H9 (cell line): ENCODE measurements at regions not wholly inside any gene's neighbourhood (a gene's known extent, or its start where the extent isn't known, plus 50 kb on each side); places are given as distances from the start of the nearest gene placed in this dataset.

Experiments
- DNase-seq: peaks from one replicate; pipeline ENCODE4 v3.0.0-alpha.2; 2017
- H2AFZ ChIP-seq: one replicate; pipeline ENCODE4 v1.6.1; 2013; ENCODE audit warnings: mild to moderate bottlenecking, low read length, control low read depth, moderate library complexity
- H2AK5ac ChIP-seq: 2 replicates; pipeline ENCODE4 v1.6.1; 2013; ENCODE audit warnings: low read length, control low read depth, mixed read lengths; ENCODE audit not compliant: insufficient read length
- H2BK120ac ChIP-seq: one replicate; pipeline ENCODE4 v1.6.1; 2013; ENCODE audit warnings: low read depth, mild to moderate bottlenecking, low read length, control low read depth, inconsistent platforms; ENCODE audit not compliant: poor library complexity, severe bottlenecking
- H2BK12ac ChIP-seq: 2 replicates; pipeline ENCODE4 v1.6.1; 2013; ENCODE audit warnings: low read length, control low read depth, mixed read lengths, low read depth; ENCODE audit not compliant: insufficient read length
- H2BK15ac ChIP-seq: 2 replicates; pipeline ENCODE4 v1.6.1; 2013; ENCODE audit warnings: low read depth, low read length, control low read depth
- H2BK20ac ChIP-seq: one replicate; pipeline ENCODE4 v1.6.1; 2013; ENCODE audit warnings: low read depth, mild to moderate bottlenecking, low read length, control low read depth, inconsistent platforms; ENCODE audit not compliant: poor library complexity, severe bottlenecking
- H2BK5ac ChIP-seq: 2 replicates; pipeline ENCODE4 v1.6.1; 2013; ENCODE audit warnings: low read length, control low read depth, mixed read lengths; ENCODE audit not compliant: insufficient read length
- H3K14ac ChIP-seq: 2 replicates; pipeline ENCODE4 v1.6.1; 2013; ENCODE audit warnings: low read length, control low read depth; ENCODE audit not compliant: insufficient read depth
- H3K18ac ChIP-seq: 2 replicates; pipeline ENCODE4 v1.6.1; 2013; ENCODE audit warnings: low read depth, mild to moderate bottlenecking, mixed read lengths, low read length, control low read depth; ENCODE audit not compliant: insufficient read length
- H3K23ac ChIP-seq: 2 replicates; pipeline ENCODE4 v1.6.1; 2013; ENCODE audit warnings: low read length, control low read depth, mixed read lengths, low read depth; ENCODE audit not compliant: insufficient read length
- H3K23me2 ChIP-seq: 2 replicates; pipeline ENCODE4 v1.6.1; 2013; ENCODE audit warnings: low read depth, mild to moderate bottlenecking, mixed read lengths, low read length, control low read depth; ENCODE audit not compliant: insufficient read length, poor library complexity, severe bottlenecking
- H3K27ac ChIP-seq: 2 replicates; pipeline ENCODE4 v1.5.1; 2013; ENCODE audit warnings: low read length, control low read depth, mixed read lengths, low read depth; ENCODE audit not compliant: insufficient read length
- H3K27me3 ChIP-seq: 2 replicates; pipeline ENCODE4 v1.6.1; 2013; ENCODE audit warnings: low read length, control low read depth, inconsistent platforms; ENCODE audit not compliant: insufficient read depth
- H3K4ac ChIP-seq: 2 replicates; pipeline ENCODE4 v1.6.1; 2013; ENCODE audit warnings: low read depth, mild to moderate bottlenecking, control low read depth, inconsistent platforms, low read length, moderate library complexity
- H3K4me1 ChIP-seq: 2 replicates; pipeline ENCODE4 v1.6.1; 2013; ENCODE audit warnings: low read length, control low read depth, inconsistent platforms; ENCODE audit not compliant: insufficient read depth
- H3K4me2 ChIP-seq: 2 replicates; pipeline ENCODE4 v1.6.1; 2013; ENCODE audit warnings: low read length, control low read depth, mixed read lengths; ENCODE audit not compliant: insufficient read length, insufficient read depth
- H3K56ac ChIP-seq: 2 replicates; pipeline ENCODE4 v1.6.1; 2013; ENCODE audit warnings: low read depth, mild to moderate bottlenecking, mixed read lengths, low read length, control low read depth; ENCODE audit not compliant: insufficient read length
- H3K79me1 ChIP-seq: 2 replicates; pipeline ENCODE4 v1.6.1; 2013; ENCODE audit warnings: low read depth, mild to moderate bottlenecking, moderate library complexity, low read length, control low read depth, inconsistent platforms; ENCODE audit not compliant: insufficient read depth, poor library complexity, severe bottlenecking
- H3K79me2 ChIP-seq: 2 replicates; pipeline ENCODE4 v1.6.1; 2013; ENCODE audit warnings: low read length, control low read depth, inconsistent platforms; ENCODE audit not compliant: insufficient read depth
- H3K9ac ChIP-seq: 2 replicates; pipeline ENCODE4 v1.6.1; 2013; ENCODE audit warnings: low read length, control low read depth, mixed read lengths; ENCODE audit not compliant: insufficient read length; ENCODE audit errors: extremely low read depth
- H3K9me3 ChIP-seq: one replicate; pipeline ENCODE4 v1.6.1; 2013; ENCODE audit warnings: low read depth, low read length, inconsistent platforms; ENCODE audit not compliant: control insufficient read depth
- H3T11ph ChIP-seq: one replicate; pipeline ENCODE4 v1.6.1; 2013; ENCODE audit warnings: mild to moderate bottlenecking, low read length, control low read depth, inconsistent platforms
- H4K20me1 ChIP-seq: one replicate; pipeline ENCODE4 v1.6.1; 2013; ENCODE audit not compliant: control insufficient read depth, insufficient read length, insufficient read depth
- H4K5ac ChIP-seq: 2 replicates; pipeline ENCODE4 v1.6.1; 2013; ENCODE audit warnings: low read depth, mild to moderate bottlenecking, mixed read lengths, low read length, control low read depth; ENCODE audit not compliant: insufficient read length
- H4K8ac ChIP-seq: replicated peaks from 2 replicates; pipeline ENCODE4 v1.6.1; 2013; ENCODE audit warnings: low read length, control low read depth, mixed read lengths, low read depth; ENCODE audit not compliant: insufficient read length
- H4K91ac ChIP-seq: 2 replicates; pipeline ENCODE4 v1.6.1; 2013; ENCODE audit warnings: low read depth, mild to moderate bottlenecking, moderate library complexity, mixed read lengths, low read length, control low read depth; ENCODE audit not compliant: insufficient read length
- H3K27ac Mint-ChIP-seq, 3 experiments: 2 replicates in 2 of 3; 3 replicates in 1 of 3; pipeline ENCODE4 v1.8.0; 2020 to 2021; ENCODE audit warnings: mixed read lengths in 3 of 3, mild to moderate bottlenecking in 1 of 3, moderate library complexity in 1 of 3
- H3K27me3 Mint-ChIP-seq: 2 replicates; pipeline ENCODE4 v1.8.0; 2021; ENCODE audit warnings: low read depth, mild to moderate bottlenecking, moderate library complexity, mixed read lengths
- H3K36me3 Mint-ChIP-seq, 3 experiments: 2 replicates in 2 of 3; 3 replicates in 1 of 3; pipeline ENCODE4 v1.8.0; 2020 to 2021; ENCODE audit warnings: low read depth in 3 of 3, mixed read lengths in 3 of 3; ENCODE audit not compliant: insufficient read depth in 1 of 3
- H3K4me1 Mint-ChIP-seq, 2 experiments: 2 replicates each; pipeline ENCODE4 v1.8.0; 2020; ENCODE audit warnings: mixed read lengths in 2 of 2
- H3K4me3 Mint-ChIP-seq, 2 experiments: 2 replicates in 1 of 2; 3 replicates in 1 of 2; pipeline ENCODE4 v1.8.0; 2020 to 2021; ENCODE audit warnings: mild to moderate bottlenecking in 2 of 2, mixed read lengths in 2 of 2, moderate library complexity in 1 of 2
- H3K9me3 Mint-ChIP-seq, 2 experiments: 2 replicates in 1 of 2; 3 replicates in 1 of 2; pipeline ENCODE4 v1.8.0; 2020; ENCODE audit warnings: mild to moderate bottlenecking in 2 of 2, mixed read lengths in 2 of 2, moderate library complexity in 1 of 2
- WGBS: extraction: QIAGEN DNeasy Blood & Tissue Kit; methylation state at CpG from one replicate; pipeline ENCODE4 v1.1.7; 2013; ENCODE audit warnings: missing lambda C conversion rate, low lambda C conversion rate, mixed read lengths; ENCODE audit not compliant: insufficient read length; ENCODE audit errors: extremely low coverage; 5-methylcytosine and 5-hydroxymethylcytosine counted together
- TF ChIP-seq, protein P1 (sequence below): fragments of 200-600 bp; sonication (generic); conservative IDR thresholded peaks from 3 replicates; pipeline ENCODE4 v1.8.0; 2021; ENCODE audit warnings: antibody characterized with exemption, mild to moderate bottlenecking

DNA sequence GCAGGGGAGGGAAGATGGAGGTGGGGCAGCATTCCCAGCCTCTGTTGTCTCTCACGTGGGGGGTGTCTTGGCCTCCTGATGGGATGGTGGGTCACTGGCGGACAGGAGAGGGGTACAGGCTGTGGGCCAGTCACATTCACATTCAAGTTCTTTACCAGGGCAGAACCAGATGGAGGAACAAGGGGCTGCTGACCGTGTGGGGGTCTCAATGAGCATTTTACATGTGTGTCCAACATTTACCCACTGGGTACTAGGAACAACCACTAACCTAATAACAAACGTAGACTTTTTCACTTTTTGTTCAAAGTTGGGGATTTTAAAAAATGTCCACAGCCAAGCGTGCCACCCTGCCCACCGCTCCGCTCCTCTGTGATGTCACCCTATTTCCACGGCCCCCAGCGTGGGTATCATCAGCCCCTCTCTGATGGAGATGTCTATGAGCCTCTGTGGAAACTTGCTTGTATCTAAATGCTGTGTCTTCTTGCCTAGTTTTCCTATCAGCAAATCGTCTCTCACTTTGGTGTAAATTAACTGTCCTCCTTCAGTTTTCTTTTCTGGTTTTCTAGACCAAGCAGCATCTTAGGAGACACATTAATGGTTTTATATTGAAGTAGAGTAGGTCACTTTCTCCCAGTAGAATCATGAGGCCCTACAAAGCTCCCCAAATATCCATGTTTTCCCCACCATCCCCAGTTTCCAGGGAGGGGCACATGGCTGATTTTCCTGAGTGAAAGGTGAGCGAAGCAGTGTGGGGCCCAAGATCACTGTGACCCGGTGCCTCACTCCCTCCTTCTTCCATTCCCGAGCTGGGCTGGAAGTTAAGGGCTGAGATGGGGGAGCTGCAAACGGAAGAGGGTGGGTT is 936.7 kb downstream of the BRD1 start:
- H3K79me1 ChIP-seq: no peaks in the 10 kb centered on the region
- no peak overlapping the region for H3K18ac ChIP-seq
- H2BK120ac ChIP-seq: no peak overlapping the region
- Mint-ChIP-seq H3K36me3 (peaks cover 0 to 2% (median 0%) of the 10 kb centered on the region in 3 experiments; a peak in 1 of 7 replicates), H3K4me1 (no peaks in the 10 kb centered on the region), H3K27ac (no peak overlapping the region), H3K9me3 (no peaks in the 10 kb centered on the region), H3K4me3 (no peak overlapping the region), H3K27me3 (peaks cover 40% of the 10 kb centered on the region)
- H3K23me2 ChIP-seq: no peaks in the 10 kb centered on the region
- no peak overlapping the region for H4K5ac ChIP-seq
- H2BK12ac ChIP-seq: no peak overlapping the region
- H2AK5ac ChIP-seq: no peak overlapping the region
- no peak overlapping the region for H3K4ac ChIP-seq
- H4K8ac ChIP-seq: no peak overlapping the region
- no peak overlapping the region for H3K4me2 ChIP-seq
- H3K9me3 ChIP-seq: no peaks in the 10 kb centered on the region
- H2BK20ac ChIP-seq: no peak overlapping the region
- H3K9ac ChIP-seq: no peak overlapping the region
- H3K79me2 ChIP-seq: no peaks in the 10 kb centered on the region
- no peak for DNase-seq
- no peak overlapping the region for H3K14ac ChIP-seq
- no peak overlapping the region for H3T11ph ChIP-seq
- no peaks in the 10 kb centered on the region for H3K4me1 ChIP-seq
- TF ChIP-seq, protein P1, sequence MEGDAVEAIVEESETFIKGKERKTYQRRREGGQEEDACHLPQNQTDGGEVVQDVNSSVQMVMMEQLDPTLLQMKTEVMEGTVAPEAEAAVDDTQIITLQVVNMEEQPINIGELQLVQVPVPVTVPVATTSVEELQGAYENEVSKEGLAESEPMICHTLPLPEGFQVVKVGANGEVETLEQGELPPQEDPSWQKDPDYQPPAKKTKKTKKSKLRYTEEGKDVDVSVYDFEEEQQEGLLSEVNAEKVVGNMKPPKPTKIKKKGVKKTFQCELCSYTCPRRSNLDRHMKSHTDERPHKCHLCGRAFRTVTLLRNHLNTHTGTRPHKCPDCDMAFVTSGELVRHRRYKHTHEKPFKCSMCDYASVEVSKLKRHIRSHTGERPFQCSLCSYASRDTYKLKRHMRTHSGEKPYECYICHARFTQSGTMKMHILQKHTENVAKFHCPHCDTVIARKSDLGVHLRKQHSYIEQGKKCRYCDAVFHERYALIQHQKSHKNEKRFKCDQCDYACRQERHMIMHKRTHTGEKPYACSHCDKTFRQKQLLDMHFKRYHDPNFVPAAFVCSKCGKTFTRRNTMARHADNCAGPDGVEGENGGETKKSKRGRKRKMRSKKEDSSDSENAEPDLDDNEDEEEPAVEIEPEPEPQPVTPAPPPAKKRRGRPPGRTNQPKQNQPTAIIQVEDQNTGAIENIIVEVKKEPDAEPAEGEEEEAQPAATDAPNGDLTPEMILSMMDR: no peak
- no peaks in the 10 kb centered on the region for H4K20me1 ChIP-seq
- no peak overlapping the region for H3K23ac ChIP-seq
- H2BK5ac ChIP-seq: no peak overlapping the region
- no peak overlapping the region for H2BK15ac ChIP-seq
- H3K56ac ChIP-seq: no peak overlapping the region
- H3K27me3 ChIP-seq: no peaks in the 10 kb centered on the region
- H2AFZ ChIP-seq: no peak overlapping the region
- no peak overlapping the region for H4K91ac ChIP-seq
- H3K27ac ChIP-seq: no peak overlapping the region
- no CpG with 5 or more reads among the region's 14 CpGs for WGBS
